Liver (tissue), 8 donors: ENCODE measurements at regions not wholly inside any gene's neighbourhood (a gene's known extent, or its start where the extent isn't known, plus 50 kb on each side); places are given as distances from the start of the nearest gene placed in this dataset.

ENCODE experiments used
- DNase-seq: peaks from one replicate; pipeline ENCODE4 v3.0.0-alpha.2; 2017; ENCODE audit warnings: low spot score
- H3K27ac ChIP-seq, 2 donors: one replicate each; pipeline ENCODE4 v1.7.0; 2013; ENCODE audit warnings: inconsistent platforms in 2 of 2, low read length in 2 of 2, control low read depth in 1 of 2, low read depth in 1 of 2, mild to moderate bottlenecking in 1 of 2
- H3K27me3 ChIP-seq, 4 donors: one replicate each; pipeline versions ENCODE4 v1.6.1 to v1.7.0; 2013; ENCODE audit warnings: low read length in 3 of 4, inconsistent platforms in 1 of 4, mild to moderate bottlenecking in 1 of 4, moderate library complexity in 1 of 4; ENCODE audit not compliant: control insufficient read depth in 4 of 4, insufficient read depth in 4 of 4
- H3K36me3 ChIP-seq, 4 donors: one replicate each; pipeline versions ENCODE4 v1.6.1 to v1.7.0; 2013; ENCODE audit warnings: low read length in 3 of 4, mild to moderate bottlenecking in 3 of 4, low read depth in 1 of 4, moderate library complexity in 1 of 4; ENCODE audit not compliant: control insufficient read depth in 4 of 4, insufficient read depth in 3 of 4
- H3K4me1 ChIP-seq, 4 donors: one replicate each; pipeline versions ENCODE4 v1.6.1 to v1.7.0; 2013; ENCODE audit warnings: low read length in 3 of 4, mild to moderate bottlenecking in 3 of 4, moderate library complexity in 1 of 4; ENCODE audit not compliant: control insufficient read depth in 4 of 4, insufficient read depth in 4 of 4
- H3K4me3 ChIP-seq, 3 donors: one replicate each; pipeline versions ENCODE4 v1.6.1 to v1.7.0; 2013; ENCODE audit warnings: low read length in 3 of 3, control low read depth in 1 of 3, low read depth in 1 of 3, mild to moderate bottlenecking in 1 of 3
- H3K9ac ChIP-seq, 2 donors: one replicate each; pipeline ENCODE4 v1.7.0; 2013; ENCODE audit warnings: low read length in 2 of 2, mild to moderate bottlenecking in 2 of 2, moderate library complexity in 2 of 2, control low read depth in 1 of 2, low read depth in 1 of 2
- H3K9me3 ChIP-seq, 4 donors: one replicate each; pipeline versions ENCODE4 v1.6.1 to v1.7.0; 2013; ENCODE audit warnings: low read length in 3 of 4; ENCODE audit not compliant: control insufficient read depth in 4 of 4
- ATF3 ChIP-seq: IDR thresholded peaks from 2 replicates; pipeline ENCODE4 v1.6.1; 2016; ENCODE audit warnings: antibody characterized with exemption
- CTCF ChIP-seq: fragments of 150-350 bp; IDR thresholded peaks from 2 replicates; pipeline ENCODE4 v1.5.1; 2017; ENCODE audit warnings: improper control_type of control experiment, low read depth, low read length; ENCODE audit not compliant: missing input control
- EGR1 ChIP-seq, 2 donors: IDR thresholded peaks; 2 replicates each; pipeline ENCODE4 v1.6.1; 2016 to 2018; ENCODE audit warnings: antibody characterized with exemption in 2 of 2, low read depth in 2 of 2
- FOXA1 ChIP-seq: IDR thresholded peaks from 2 replicates; pipeline ENCODE4 v1.6.1; 2016; ENCODE audit warnings: antibody characterized with exemption
- FOXA2 ChIP-seq: IDR thresholded peaks from 2 replicates; pipeline ENCODE4 v1.6.1; 2016; ENCODE audit warnings: antibody characterized with exemption
- GABPA ChIP-seq, 2 donors: IDR thresholded peaks in 1 of 2; conservative IDR thresholded peaks in 1 of 2; 2 replicates each; pipeline ENCODE4 v1.6.1; 2016; ENCODE audit warnings: antibody characterized with exemption in 2 of 2, mild to moderate bottlenecking in 1 of 2, moderate library complexity in 1 of 2
- HNF4A ChIP-seq, 2 donors: conservative IDR thresholded peaks; 2 replicates each; pipeline ENCODE4 v1.6.1; 2016; ENCODE audit warnings: antibody characterized with exemption in 2 of 2, mild to moderate bottlenecking in 2 of 2
- HNF4G ChIP-seq: IDR thresholded peaks from 2 replicates; pipeline ENCODE4 v1.6.1; 2016; ENCODE audit warnings: antibody characterized with exemption
- JUND ChIP-seq, 2 donors: IDR thresholded peaks; 2 replicates each; pipeline ENCODE4 v1.6.1; 2016; ENCODE audit warnings: antibody characterized with exemption in 2 of 2
- MAX ChIP-seq: IDR thresholded peaks from 2 replicates; pipeline ENCODE4 v1.6.1; 2016; ENCODE audit warnings: antibody characterized with exemption
- NR2F2 ChIP-seq: IDR thresholded peaks from 2 replicates; pipeline ENCODE4 v1.6.1; 2016; ENCODE audit warnings: antibody characterized with exemption
- RAD21 ChIP-seq, 2 donors: IDR thresholded peaks; 2 replicates each; pipeline ENCODE4 v1.6.1; 2016; ENCODE audit warnings: antibody characterized with exemption in 2 of 2, mild to moderate bottlenecking in 2 of 2
- REST ChIP-seq: IDR thresholded peaks from 2 replicates; pipeline ENCODE4 v1.6.1; 2016; ENCODE audit warnings: antibody characterized with exemption, mild to moderate bottlenecking
- RXRA ChIP-seq, 2 donors: IDR thresholded peaks; 2 replicates each; pipeline ENCODE4 v1.6.1; 2017 to 2018; ENCODE audit warnings: antibody characterized with exemption in 2 of 2, mild to moderate bottlenecking in 1 of 2
- SP1 ChIP-seq: IDR thresholded peaks from 2 replicates; pipeline ENCODE4 v1.6.1; 2018; ENCODE audit warnings: antibody characterized with exemption, mild to moderate bottlenecking
- TAF1 ChIP-seq: conservative IDR thresholded peaks from 2 replicates; pipeline ENCODE4 v1.6.1; 2016; ENCODE audit warnings: antibody characterized with exemption, mild to moderate bottlenecking
- YY1 ChIP-seq: IDR thresholded peaks from 2 replicates; pipeline ENCODE4 v1.6.1; 2016; ENCODE audit warnings: antibody characterized with exemption, mild to moderate bottlenecking
- ZBTB33 ChIP-seq: IDR thresholded peaks from 2 replicates; pipeline ENCODE4 v1.6.1; 2016; ENCODE audit warnings: antibody characterized with exemption
- WGBS: extraction: QIAGEN DNeasy Blood & Tissue Kit; methylation state at CpG from one replicate; pipeline ENCODE4 v1.1.7; 2013; 5-methylcytosine and 5-hydroxymethylcytosine counted together
- donor health status: healthy.
- donor health status: healthy.
- donor health status: healthy.
- donor health status: healthy.
- donor health status: healthy.

- 89% methylated on average over 2 of the region's 2 CpGs for WGBS
- DNase-seq, result no peak
- no peaks in the 10 kb centered on the region for H3K4me1 ChIP-seq
- no peak overlapping the region for H3K4me3 ChIP-seq
- no peaks in the 10 kb centered on the region for H3K36me3 ChIP-seq
- no peaks in the 10 kb centered on the region for H3K9me3 ChIP-seq
- no peak overlapping the region for H3K9ac ChIP-seq
- H3K27me3 ChIP-seq, result no peaks in the 10 kb centered on the region
- TF ChIP-seq TAF1, result no peak
- TF ChIP-seq MAX, result no peak
- no peak for TF ChIP-seq ZBTB33
- no peak overlapping the region for H3K27ac ChIP-seq
Observed at GRCh38 chr1:59115865-59116264, 181.0 kb upstream of the FGGY start.

GRCh38 chr1:59116920-59117542 is 179.9 kb upstream of the FGGY start:
- TF ChIP-seq JUND (IDR thresholded peaks at IDR 0.05) (no peak), REST (no peak)
- no peak for DNase-seq
- Histone ChIP-seq H3K27me3 (no peaks in the 10 kb centered on the region), H3K4me1 (no peaks in the 10 kb centered on the region), H3K27ac (no peak overlapping the region), H3K4me3 (no peak overlapping the region), H3K9me3 (no peaks in the 10 kb centered on the region), H3K9ac (no peak overlapping the region), H3K36me3 (no peaks in the 10 kb centered on the region)
- WGBS, result 89% methylated on average over 4 of the region's 4 CpGs

GRCh38 chr1:59122527-59122926 is 174.4 kb upstream of the FGGY start:
- no peak for DNase-seq
- H3K4me3 ChIP-seq, result no peak overlapping the region
- no peaks in the 10 kb centered on the region for H3K36me3 ChIP-seq
- TF ChIP-seq EGR1 (IDR thresholded peaks at IDR 0.05; ENCODE audit: low read depth in 2 of 2) (no peak), RXRA (IDR thresholded peaks at IDR 0.05) (no peak), HNF4G (no peak), HNF4A (conservative IDR thresholded peaks at IDR 0.05) (no peak), NR2F2 (no peak), FOXA2 (no peak), TAF1 (no peak), JUND (IDR thresholded peaks at IDR 0.05) (no peak), SP1 (no peak), CTCF (no peak), ZBTB33 (no peak), RAD21 (IDR thresholded peaks at IDR 0.05) (no peak), FOXA1 (no peak), YY1 (no peak), GABPA (IDR thresholded peaks at IDR 0.05 in 1 of 2, conservative IDR thresholded peaks at IDR 0.05 in 1 of 2) (no peak), ATF3 (no peak)
- H3K27me3 ChIP-seq, result no peaks in the 10 kb centered on the region
- H3K9me3 ChIP-seq, result no peaks in the 10 kb centered on the region
- no peak overlapping the region for H3K27ac ChIP-seq
- no peaks in the 10 kb centered on the region for H3K4me1 ChIP-seq
- H3K9ac ChIP-seq, result no peak overlapping the region
- WGBS, result 72% methylated on average over 5 of the region's 5 CpGs
